HepG2 (cell line): ENCODE measurements at regions not wholly inside any gene's neighbourhood (a gene's known extent, or its start where the extent isn't known, plus 50 kb on each side); places are given as distances from the start of the nearest gene placed in this dataset.

Experiments
- CREM ChIP-seq, 2 experiments: sonication (generic) in 1 of 2; formaldehyde crosslinking in 1 of 2; IDR thresholded peaks; 2 replicates each; pipeline versions ENCODE4 v1.4.0 to v1.6.1; 2016 to 2020; ENCODE audit warnings: antibody characterized with exemption in 1 of 2, mild to moderate bottlenecking in 1 of 2, missing genetic modification reagents in 1 of 2
- CTCF ChIP-seq: sonication (generic); formaldehyde crosslinking; IDR thresholded peaks from 2 replicates; pipeline ENCODE4 v1.5.0; 2020; ENCODE audit warnings: mild to moderate bottlenecking, missing genetic modification reagents, moderate library complexity
- EP300 ChIP-seq, 3 experiments: sonication (generic) in 1 of 3; formaldehyde crosslinking in 1 of 3; IDR thresholded peaks; 2 replicates each; pipeline versions ENCODE4 v1.5.1 to v1.6.1; 2011 to 2020; ENCODE audit warnings: low read depth in 2 of 3, low read length in 2 of 3, borderline replicate concordance in 1 of 3, improper control_type of control experiment in 1 of 3, mild to moderate bottlenecking in 1 of 3, missing genetic modification reagents in 1 of 3, moderate library complexity in 1 of 3
- EZH2 ChIP-seq: conservative IDR thresholded peaks from 2 replicates; pipeline ENCODE4 v1.6.1; 2012; ENCODE audit warnings: mild to moderate bottlenecking, low read depth, low read length, moderate library complexity
- GTF2F1 ChIP-seq: fragments of 150-350 bp; IDR thresholded peaks from 2 replicates; pipeline ENCODE4 v1.6.1; 2014; ENCODE audit warnings: low read length
- HMGXB3 ChIP-seq: sonication (generic); formaldehyde crosslinking; IDR thresholded peaks from 2 replicates; pipeline ENCODE4 v1.4.0; 2020; ENCODE audit warnings: missing genetic modification reagents, borderline replicate concordance
- RBFOX2 ChIP-seq: fragments of 200-400 bp; formaldehyde crosslinking; IDR thresholded peaks from 2 replicates; pipeline ENCODE4 v1.6.1; 2017; ENCODE audit warnings: low read depth, mild to moderate bottlenecking, low read length
- SMC3 ChIP-seq: IDR thresholded peaks from 2 replicates; pipeline ENCODE4 v1.6.1; 2011; ENCODE audit warnings: low read length, improper control_type of control experiment
- SP2 ChIP-seq: sonication (generic); formaldehyde crosslinking; IDR thresholded peaks from 2 replicates; pipeline ENCODE4 v1.5.1; 2020; ENCODE audit warnings: mild to moderate bottlenecking, missing genetic modification reagents
- TFE3 ChIP-seq: IDR thresholded peaks from 2 replicates; pipeline ENCODE4 v1.6.1; 2016
- ZBED4 ChIP-seq: sonication (generic); formaldehyde crosslinking; IDR thresholded peaks from 2 replicates; pipeline ENCODE4 v1.4.0; 2020; ENCODE audit warnings: missing genetic modification reagents, borderline replicate concordance
- ZNF274 ChIP-seq: sonication (generic); formaldehyde crosslinking; IDR thresholded peaks from 2 replicates; pipeline ENCODE4 v1.5.1; 2020; ENCODE audit warnings: mild to moderate bottlenecking, missing genetic modification reagents
- ZNF605 ChIP-seq: sonication (generic); formaldehyde crosslinking; IDR thresholded peaks from 2 replicates; pipeline ENCODE4 v1.8.0; 2022; ENCODE audit warnings: mild to moderate bottlenecking, missing genetic modification reagents

- no peak for TF ChIP-seq TFE3 (CRISPR knock-in tag)
- no peak for TF ChIP-seq CTCF
- no peak for TF ChIP-seq ZNF274 (CRISPR knock-in tag)
- TF ChIP-seq HMGXB3, result no peak
- no peak for TF ChIP-seq CREM (IDR thresholded peaks at IDR 0.05)
- TF ChIP-seq CREM (CRISPR knock-in tag; IDR thresholded peaks at IDR 0.05), result no peak
- no peak for TF ChIP-seq EP300 (IDR thresholded peaks at IDR 0.05; ENCODE audit: low read depth in 2 of 2, low read length in 2 of 2)
- no peak for TF ChIP-seq EP300 (CRISPR knock-in tag; IDR thresholded peaks at IDR 0.05; ENCODE audit: borderline replicate concordance)
- no peak for TF ChIP-seq RBFOX2
- TF ChIP-seq ZNF605 (CRISPR knock-in tag), result no peak
- no peak for TF ChIP-seq EZH2
- TF ChIP-seq GTF2F1, result no peak
- no peak for TF ChIP-seq SP2 (CRISPR knock-in tag)
- no peak for TF ChIP-seq SMC3
- TF ChIP-seq ZBED4, result no peak
These were observed 247.6 kb upstream of the THSD7B start for GRCh38 chr2:136517716-136518115.
